ENCODE measurements at regions not wholly inside any gene's neighbourhood (a gene's known extent, or its start where the extent isn't known, plus 50 kb on each side); places are given as distances from the start of the nearest gene placed in this dataset.

GRCh38 chr9:29435368-29435767 lies 1862.1 kb upstream of the C9orf72 start:
- no peak overlapping the region for H3K27ac ChIP-seq (ENCODE audit: extremely low read depth, low read depth, low read length)
- H3K36me3 ChIP-seq (ENCODE audit: control insufficient read depth in 2 of 2, insufficient read depth in 1 of 2, low read length in 2 of 2), result no peaks in the 10 kb centered on the region
- no peaks in the 10 kb centered on the region for H3K4me1 ChIP-seq (ENCODE audit: control insufficient read depth, insufficient read depth, low read length)
- ChIA-PET CTCF (interaction anchor here (0.6 kb wide), 1 partner anchor 726 kb away, joined by 3 read pairs; no protein-coding TSS in a partner anchor), POLR2A (no interaction called here)
- H3K4me3 ChIP-seq (ENCODE audit: low read depth, low read length), result no peak overlapping the region
- TF ChIP-seq ZNF221 (tag by site-specific recombination; IDR thresholded peaks at IDR 0.05; ENCODE audit: borderline replicate concordance) (no peak), KLF10 (tag by site-specific recombination; IDR thresholded peaks at IDR 0.05) (no peak), ZNF248 (tag by site-specific recombination; IDR thresholded peaks at IDR 0.05) (no peak), ZNF280D (tag by site-specific recombination; IDR thresholded peaks at IDR 0.05) (no peak), SP3 (tag by site-specific recombination; IDR thresholded peaks at IDR 0.05) (no peak), ZNF529 (tag by site-specific recombination; IDR thresholded peaks at IDR 0.05; ENCODE audit: insufficient replicate concordance) (no peak), ZNF791 (tag by site-specific recombination; IDR thresholded peaks at IDR 0.05) (no peak), ZNF768 (tag by site-specific recombination; IDR thresholded peaks at IDR 0.05) (no peak)
- no peaks in the 10 kb centered on the region for H3K9me3 ChIP-seq (ENCODE audit: control insufficient read depth, insufficient read depth, low read depth, low read length)

GRCh38 chr9:29437526-29437925 lies 1864.2 kb upstream of the C9orf72 start:
- TF ChIP-seq ZNF433 (tag by site-specific recombination; IDR thresholded peaks at IDR 0.05; ENCODE audit: low read depth) (no peak), ZNF791 (tag by site-specific recombination; IDR thresholded peaks at IDR 0.05) (no peak), GFI1B (tag by site-specific recombination; IDR thresholded peaks at IDR 0.05) (no peak), ZFP37 (tag by site-specific recombination; IDR thresholded peaks at IDR 0.05) (no peak), ZNF184 (tag by site-specific recombination; IDR thresholded peaks at IDR 0.05) (no peak), ZIC2 (tag by site-specific recombination; IDR thresholded peaks at IDR 0.05) (no peak), ZNF776 (tag by site-specific recombination; IDR thresholded peaks at IDR 0.05; ENCODE audit: borderline replicate concordance) (no peak), ZNF37A (tag by site-specific recombination; IDR thresholded peaks at IDR 0.05) (no peak), ZNF366 (tag by site-specific recombination; conservative IDR thresholded peaks at IDR 0.05) (no peak), ZXDB (tag by site-specific recombination; IDR thresholded peaks at IDR 0.05) (no peak), ZNF600 (tag by site-specific recombination; IDR thresholded peaks at IDR 0.05) (no peak), YY2 (tag by site-specific recombination; IDR thresholded peaks at IDR 0.05) (no peak), ZNF175 (tag by site-specific recombination; IDR thresholded peaks at IDR 0.05) (no peak), KLF7 (tag by site-specific recombination; IDR thresholded peaks at IDR 0.05; ENCODE audit: borderline replicate concordance) (no peak), ZNF324 (tag by site-specific recombination; IDR thresholded peaks at IDR 0.05) (no peak), KLF16 (tag by site-specific recombination; IDR thresholded peaks at IDR 0.05) (no peak), ZBTB1 (tag by site-specific recombination; IDR thresholded peaks at IDR 0.05) (no peak), ZNF214 (tag by site-specific recombination; IDR thresholded peaks at IDR 0.05; ENCODE audit: borderline replicate concordance) (no peak), ZNF555 (tag by site-specific recombination; conservative IDR thresholded peaks at IDR 0.05) (no peak)
- TF ChIP-seq, protein P1, sequence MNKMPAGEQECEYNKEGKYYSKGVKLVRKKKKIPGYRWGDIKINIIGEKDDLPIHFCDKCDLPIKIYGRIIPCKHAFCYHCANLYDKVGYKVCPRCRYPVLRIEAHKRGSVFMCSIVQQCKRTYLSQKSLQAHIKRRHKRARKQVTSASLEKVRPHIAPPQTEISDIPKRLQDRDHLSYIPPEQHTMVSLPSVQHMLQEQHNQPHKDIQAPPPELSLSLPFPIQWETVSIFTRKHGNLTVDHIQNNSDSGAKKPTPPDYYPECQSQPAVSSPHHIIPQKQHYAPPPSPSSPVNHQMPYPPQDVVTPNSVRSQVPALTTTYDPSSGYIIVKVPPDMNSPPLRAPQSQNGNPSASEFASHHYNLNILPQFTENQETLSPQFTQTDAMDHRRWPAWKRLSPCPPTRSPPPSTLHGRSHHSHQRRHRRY (tag by site-specific recombination; IDR thresholded peaks at IDR 0.05), result no peak
- ChIA-PET CTCF (no interaction called here), POLR2A (no interaction called here)
- Histone ChIP-seq H3K27ac (ENCODE audit: extremely low read depth, low read depth, low read length) (no peak overlapping the region), H3K4me1 (ENCODE audit: control insufficient read depth, insufficient read depth, low read length) (no peaks in the 10 kb centered on the region), H3K9me3 (ENCODE audit: control insufficient read depth, insufficient read depth, low read depth, low read length) (no peaks in the 10 kb centered on the region), H3K36me3 (ENCODE audit: control insufficient read depth in 2 of 2, insufficient read depth in 1 of 2, low read length in 2 of 2) (no peaks in the 10 kb centered on the region), H3K4me3 (ENCODE audit: low read depth, low read length) (no peak overlapping the region)

Measured in HEK293 (cell line).